Tibial nerve (tissue), 3 donors: ENCODE measurements at regions not wholly inside any gene's neighbourhood (a gene's known extent, or its start where the extent isn't known, plus 50 kb on each side); places are given as distances from the start of the nearest gene placed in this dataset.

Source experiments
- CTCF ChIP-seq, 5 experiments: fragments of 200-600 bp in 3 of 5; fragments of 450-650 bp in 2 of 5; sonication (generic) in 3 of 5; IDR thresholded peaks; one replicate each; pipeline ENCODE4 v1.5.1; 2016 to 2019; ENCODE audit warnings: antibody characterized with exemption in 5 of 5, mild to moderate bottlenecking in 3 of 5, moderate library complexity in 2 of 5
- POLR2A ChIP-seq, 2 donors: fragments of 450-650 bp; IDR thresholded peaks; one replicate each; pipeline ENCODE4 v1.6.1; 2017; ENCODE audit warnings: antibody characterized with exemption in 2 of 2, mild to moderate bottlenecking in 2 of 2, moderate library complexity in 2 of 2

- TF ChIP-seq CTCF (IDR thresholded peaks at IDR 0.05), result no peak
- no peak for TF ChIP-seq POLR2A (IDR thresholded peaks at IDR 0.05)
Measured at GRCh38 chr1:25131794-25132193, 100.5 kb downstream of the SYF2 start.
